ENCODE measurements at regions not wholly inside any gene's neighbourhood (a gene's known extent, or its start where the extent isn't known, plus 50 kb on each side); places are given as distances from the start of the nearest gene placed in this dataset.

DNA sequence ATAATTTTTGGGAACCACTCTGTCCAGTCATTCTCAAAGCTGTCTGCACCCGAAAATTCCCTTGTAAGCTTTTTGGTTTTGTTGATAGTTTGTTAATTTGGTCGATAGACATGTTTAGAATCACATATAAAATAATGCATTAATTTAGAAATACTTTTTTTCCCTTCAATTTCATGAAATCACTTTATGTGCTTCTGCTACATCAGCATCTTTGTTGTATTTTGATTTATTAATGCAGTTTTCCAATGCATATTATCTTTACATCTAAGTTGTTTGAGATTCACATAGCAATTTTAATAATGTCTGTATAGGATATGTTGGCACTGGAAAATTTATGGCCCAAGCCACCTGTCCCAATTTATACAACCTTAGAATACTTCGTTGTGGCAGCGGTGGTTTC lies 60.6 kb upstream of the SV2C start:
- BruUV-seq (replicated peaks) = no TSS peak
- CTCF ChIA-PET = no interaction called here

DNA sequence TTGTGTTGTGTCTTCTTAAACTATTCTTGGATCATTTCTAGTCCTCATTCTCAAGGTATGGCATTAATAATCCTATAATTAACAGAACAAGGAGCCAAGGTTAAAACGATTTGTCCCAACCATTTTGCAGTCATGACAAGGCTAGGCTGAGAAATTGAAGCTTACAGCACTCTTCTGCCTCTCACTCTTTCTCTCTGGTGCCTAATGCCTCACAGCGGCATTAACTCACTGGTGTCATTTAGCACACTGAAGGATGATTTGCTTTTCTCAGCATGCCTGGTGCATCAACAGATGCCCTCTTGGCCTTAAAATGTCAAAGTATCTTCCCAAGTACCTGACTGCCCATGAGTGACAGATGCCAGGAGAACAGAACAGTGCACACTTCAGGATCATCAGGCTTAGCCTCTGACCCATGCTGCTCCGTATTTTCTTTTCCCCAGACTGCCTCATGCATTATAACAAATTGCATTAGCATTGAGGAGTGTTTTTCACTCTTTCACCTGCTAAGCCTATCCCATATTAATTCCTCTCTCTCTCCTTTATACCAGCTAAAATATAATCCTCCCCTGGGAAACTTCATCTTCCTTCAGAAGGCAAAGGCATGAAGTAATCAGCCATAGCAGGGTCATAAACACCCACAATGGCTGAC lies 61.1 kb upstream of the SV2C start:
- H3K27me3 Mint-ChIP-seq (ENCODE audit: unreplicated experiment) = peaks cover 91% of the 10 kb centered on the region
- TF ChIP-seq, protein P1, sequence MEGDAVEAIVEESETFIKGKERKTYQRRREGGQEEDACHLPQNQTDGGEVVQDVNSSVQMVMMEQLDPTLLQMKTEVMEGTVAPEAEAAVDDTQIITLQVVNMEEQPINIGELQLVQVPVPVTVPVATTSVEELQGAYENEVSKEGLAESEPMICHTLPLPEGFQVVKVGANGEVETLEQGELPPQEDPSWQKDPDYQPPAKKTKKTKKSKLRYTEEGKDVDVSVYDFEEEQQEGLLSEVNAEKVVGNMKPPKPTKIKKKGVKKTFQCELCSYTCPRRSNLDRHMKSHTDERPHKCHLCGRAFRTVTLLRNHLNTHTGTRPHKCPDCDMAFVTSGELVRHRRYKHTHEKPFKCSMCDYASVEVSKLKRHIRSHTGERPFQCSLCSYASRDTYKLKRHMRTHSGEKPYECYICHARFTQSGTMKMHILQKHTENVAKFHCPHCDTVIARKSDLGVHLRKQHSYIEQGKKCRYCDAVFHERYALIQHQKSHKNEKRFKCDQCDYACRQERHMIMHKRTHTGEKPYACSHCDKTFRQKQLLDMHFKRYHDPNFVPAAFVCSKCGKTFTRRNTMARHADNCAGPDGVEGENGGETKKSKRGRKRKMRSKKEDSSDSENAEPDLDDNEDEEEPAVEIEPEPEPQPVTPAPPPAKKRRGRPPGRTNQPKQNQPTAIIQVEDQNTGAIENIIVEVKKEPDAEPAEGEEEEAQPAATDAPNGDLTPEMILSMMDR (IDR thresholded peaks at IDR 0.05; ENCODE audit: unreplicated experiment) = no peak
- no peak overlapping the region for H3K4me3 Mint-ChIP-seq (ENCODE audit: low read depth, unreplicated experiment)
- no peaks in the 10 kb centered on the region for H3K9me3 Mint-ChIP-seq (ENCODE audit: low read depth, unreplicated experiment)
- H3K27ac Mint-ChIP-seq (ENCODE audit: unreplicated experiment) = no peak overlapping the region
- no TSS peak for BruUV-seq (replicated peaks)
- CTCF ChIA-PET = no interaction called here
- H3K4me1 Mint-ChIP-seq (ENCODE audit: low read depth, unreplicated experiment) = no peaks in the 10 kb centered on the region
- intact Hi-C loops (cut with micrococcal nuclease; ENCODE audit: unreplicated experiment) = no loop called here
- no peak for DNase-seq
- no peaks in the 10 kb centered on the region for H3K36me3 Mint-ChIP-seq (ENCODE audit: insufficient read depth, unreplicated experiment)

More for the DNA sequence above, 60.6 kb upstream of the SV2C start:
- Mint-ChIP-seq H3K4me1 (ENCODE audit: low read depth, unreplicated experiment) (no peaks in the 10 kb centered on the region), H3K4me3 (ENCODE audit: low read depth, unreplicated experiment) (no peak overlapping the region), H3K9me3 (ENCODE audit: low read depth, unreplicated experiment) (no peaks in the 10 kb centered on the region), H3K27ac (ENCODE audit: unreplicated experiment) (no peak overlapping the region), H3K27me3 (ENCODE audit: unreplicated experiment) (peaks cover 95% of the 10 kb centered on the region), H3K36me3 (ENCODE audit: insufficient read depth, unreplicated experiment) (no peaks in the 10 kb centered on the region)
- DNase-seq = no peak
- TF ChIP-seq, protein P1 (IDR thresholded peaks at IDR 0.05; ENCODE audit: unreplicated experiment) = no peak
- intact Hi-C loops (cut with micrococcal nuclease; ENCODE audit: unreplicated experiment) = no loop called here

DNA sequence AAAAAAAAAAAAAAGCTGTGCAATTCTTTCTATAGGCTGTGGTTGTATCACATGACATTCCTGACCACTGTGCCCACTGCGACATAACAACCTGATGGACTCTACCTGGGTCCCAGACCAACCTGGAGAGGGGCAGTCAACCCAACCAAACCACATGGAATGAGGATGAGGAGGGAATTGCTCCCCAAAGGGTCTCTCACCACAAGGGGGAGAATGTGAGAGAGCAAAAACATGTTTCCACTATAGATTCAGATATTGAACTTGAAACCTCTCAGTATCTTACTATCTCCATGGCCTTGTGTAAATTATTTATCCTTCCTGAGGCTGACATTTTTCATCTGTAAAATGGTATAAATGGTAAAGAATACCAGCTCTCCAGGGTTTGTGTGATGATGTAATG lies 66.9 kb upstream of the SV2C start:
- BruUV-seq (replicated peaks) = no TSS peak
- Mint-ChIP-seq H3K4me1 (ENCODE audit: low read depth, unreplicated experiment) (no peaks in the 10 kb centered on the region), H3K4me3 (ENCODE audit: low read depth, unreplicated experiment) (no peak overlapping the region), H3K9me3 (ENCODE audit: low read depth, unreplicated experiment) (no peaks in the 10 kb centered on the region), H3K27ac (ENCODE audit: unreplicated experiment) (no peak overlapping the region), H3K27me3 (ENCODE audit: unreplicated experiment) (peaks cover 66% of the 10 kb centered on the region), H3K36me3 (ENCODE audit: insufficient read depth, unreplicated experiment) (no peaks in the 10 kb centered on the region)
- intact Hi-C loops (cut with micrococcal nuclease; ENCODE audit: unreplicated experiment) = loop anchor here (10.0 kb wide), 1 partner anchor 239 kb away; no protein-coding TSS in a partner anchor
- peak; percentile 28 for DNase-seq
- CTCF ChIA-PET = no interaction called here
- TF ChIP-seq, protein P1 (IDR thresholded peaks at IDR 0.05; ENCODE audit: unreplicated experiment) = peak; percentile 35

DNA sequence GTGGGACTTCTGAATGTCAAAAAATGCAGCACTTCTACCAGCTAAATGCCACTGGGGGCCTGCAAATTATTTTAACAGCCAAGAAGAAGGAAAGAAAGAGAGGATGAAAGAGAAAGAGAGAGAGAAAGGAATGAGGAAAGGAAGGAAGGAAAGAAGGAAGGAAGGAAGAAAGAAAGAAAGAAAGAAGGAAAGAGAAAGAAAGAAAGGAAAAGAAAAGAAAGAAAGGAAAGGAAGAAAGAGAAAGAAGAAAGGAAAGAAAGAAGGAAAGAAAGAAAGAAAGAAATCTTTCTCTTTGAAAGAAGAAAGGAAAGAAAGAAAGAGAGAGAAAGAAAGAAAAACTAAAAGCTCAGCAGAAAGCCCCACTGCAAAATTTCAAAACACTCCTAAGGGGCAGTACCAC lies 69.2 kb upstream of the SV2C start:
- BruUV-seq (replicated peaks) = no TSS peak
- Mint-ChIP-seq H3K9me3 (ENCODE audit: low read depth, unreplicated experiment) (no peaks in the 10 kb centered on the region), H3K4me3 (ENCODE audit: low read depth, unreplicated experiment) (no peak overlapping the region), H3K4me1 (ENCODE audit: low read depth, unreplicated experiment) (no peaks in the 10 kb centered on the region), H3K27ac (ENCODE audit: unreplicated experiment) (no peak overlapping the region), H3K36me3 (ENCODE audit: insufficient read depth, unreplicated experiment) (no peaks in the 10 kb centered on the region), H3K27me3 (ENCODE audit: unreplicated experiment) (peaks cover 67% of the 10 kb centered on the region)
- TF ChIP-seq, protein P1 (IDR thresholded peaks at IDR 0.05; ENCODE audit: unreplicated experiment) = no peak
- intact Hi-C loops (cut with micrococcal nuclease; ENCODE audit: unreplicated experiment) = loop anchor here (10.0 kb wide), 1 partner anchor 241 kb away; no protein-coding TSS in a partner anchor
- CTCF ChIA-PET = interaction anchor here (0.6 kb wide), 1 partner anchor 296 kb away, joined by 5 read pairs; no protein-coding TSS in a partner anchor
- no peak for DNase-seq
